OCI-LY7 (cell line): ENCODE measurements at regions not wholly inside any gene's neighbourhood (a gene's known extent, or its start where the extent isn't known, plus 50 kb on each side); places are given as distances from the start of the nearest gene placed in this dataset.

ENCODE experiments used
- EZH2phosphoT487 ChIP-seq: fragments of 200-600 bp; sonication (generic); IDR thresholded peaks from 2 replicates; pipeline ENCODE4 v1.6.1; 2018; ENCODE audit warnings: low read depth, borderline replicate concordance, mild to moderate bottlenecking, mixed run types, antibody characterized with exemption, low read length, moderate library complexity, mixed read lengths
- TF ChIP-seq, protein P1 (sequence below): fragments of 200-600 bp; sonication (generic); conservative IDR thresholded peaks from 2 replicates; pipeline ENCODE4 v1.5.1; 2014; ENCODE audit warnings: mild to moderate bottlenecking, antibody characterized with exemption, low read length, moderate library complexity, mixed read lengths

GRCh38 chr5:85311536-85311935, 926.9 kb upstream of the EDIL3 start:
- TF ChIP-seq, protein P1, sequence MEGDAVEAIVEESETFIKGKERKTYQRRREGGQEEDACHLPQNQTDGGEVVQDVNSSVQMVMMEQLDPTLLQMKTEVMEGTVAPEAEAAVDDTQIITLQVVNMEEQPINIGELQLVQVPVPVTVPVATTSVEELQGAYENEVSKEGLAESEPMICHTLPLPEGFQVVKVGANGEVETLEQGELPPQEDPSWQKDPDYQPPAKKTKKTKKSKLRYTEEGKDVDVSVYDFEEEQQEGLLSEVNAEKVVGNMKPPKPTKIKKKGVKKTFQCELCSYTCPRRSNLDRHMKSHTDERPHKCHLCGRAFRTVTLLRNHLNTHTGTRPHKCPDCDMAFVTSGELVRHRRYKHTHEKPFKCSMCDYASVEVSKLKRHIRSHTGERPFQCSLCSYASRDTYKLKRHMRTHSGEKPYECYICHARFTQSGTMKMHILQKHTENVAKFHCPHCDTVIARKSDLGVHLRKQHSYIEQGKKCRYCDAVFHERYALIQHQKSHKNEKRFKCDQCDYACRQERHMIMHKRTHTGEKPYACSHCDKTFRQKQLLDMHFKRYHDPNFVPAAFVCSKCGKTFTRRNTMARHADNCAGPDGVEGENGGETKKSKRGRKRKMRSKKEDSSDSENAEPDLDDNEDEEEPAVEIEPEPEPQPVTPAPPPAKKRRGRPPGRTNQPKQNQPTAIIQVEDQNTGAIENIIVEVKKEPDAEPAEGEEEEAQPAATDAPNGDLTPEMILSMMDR = no peak
- no peak for TF ChIP-seq EZH2phosphoT487
